ENCODE measurements at regions not wholly inside any gene's neighbourhood (a gene's known extent, or its start where the extent isn't known, plus 50 kb on each side); places are given as distances from the start of the nearest gene placed in this dataset.

DNA sequence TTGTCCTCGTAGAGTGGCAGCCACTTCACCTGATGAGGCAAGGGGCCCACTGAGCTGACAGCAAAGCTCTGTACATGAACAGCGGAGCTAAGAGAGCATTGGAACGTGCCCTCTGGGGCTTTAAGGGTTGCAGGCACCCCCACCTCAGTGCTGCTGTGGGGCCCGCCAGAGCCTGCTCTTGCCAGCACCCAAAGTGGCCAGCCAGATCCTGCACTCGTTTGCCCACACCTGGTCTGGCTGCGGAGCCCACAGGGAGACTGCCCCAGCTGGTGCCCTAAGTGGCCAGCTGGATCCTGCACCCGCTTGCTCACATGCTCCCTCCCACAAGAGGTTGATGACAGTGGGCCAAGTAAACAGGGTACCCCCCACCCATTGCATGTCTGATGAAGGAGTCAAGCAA, 783.4 kb upstream of the MIR17HG start:
- ATAC-seq = no peak
- Histone ChIP-seq H3K4me1 (no peaks in the 10 kb centered on the region), H3K36me3 (no peaks in the 10 kb centered on the region), H3K27ac (no peak overlapping the region), H3K27me3 (no peaks in the 10 kb centered on the region), H3K9me3 (no peaks in the 10 kb centered on the region), H3K4me3 (no peak overlapping the region)
- intact Hi-C loops (cut with DNase I) = no loop called here
- WGBS (ENCODE audit: insufficient coverage, low coverage, low lambda C conversion rate, missing lambda C conversion rate) = 55% methylated on average over 5 of the region's 7 CpGs
- TF ChIP-seq, protein P1, sequence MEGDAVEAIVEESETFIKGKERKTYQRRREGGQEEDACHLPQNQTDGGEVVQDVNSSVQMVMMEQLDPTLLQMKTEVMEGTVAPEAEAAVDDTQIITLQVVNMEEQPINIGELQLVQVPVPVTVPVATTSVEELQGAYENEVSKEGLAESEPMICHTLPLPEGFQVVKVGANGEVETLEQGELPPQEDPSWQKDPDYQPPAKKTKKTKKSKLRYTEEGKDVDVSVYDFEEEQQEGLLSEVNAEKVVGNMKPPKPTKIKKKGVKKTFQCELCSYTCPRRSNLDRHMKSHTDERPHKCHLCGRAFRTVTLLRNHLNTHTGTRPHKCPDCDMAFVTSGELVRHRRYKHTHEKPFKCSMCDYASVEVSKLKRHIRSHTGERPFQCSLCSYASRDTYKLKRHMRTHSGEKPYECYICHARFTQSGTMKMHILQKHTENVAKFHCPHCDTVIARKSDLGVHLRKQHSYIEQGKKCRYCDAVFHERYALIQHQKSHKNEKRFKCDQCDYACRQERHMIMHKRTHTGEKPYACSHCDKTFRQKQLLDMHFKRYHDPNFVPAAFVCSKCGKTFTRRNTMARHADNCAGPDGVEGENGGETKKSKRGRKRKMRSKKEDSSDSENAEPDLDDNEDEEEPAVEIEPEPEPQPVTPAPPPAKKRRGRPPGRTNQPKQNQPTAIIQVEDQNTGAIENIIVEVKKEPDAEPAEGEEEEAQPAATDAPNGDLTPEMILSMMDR (IDR thresholded peaks at IDR 0.05) = no peak
- no peak for TF ChIP-seq POLR2A (IDR thresholded peaks at IDR 0.05)
- DNase-seq = no peak

DNA sequence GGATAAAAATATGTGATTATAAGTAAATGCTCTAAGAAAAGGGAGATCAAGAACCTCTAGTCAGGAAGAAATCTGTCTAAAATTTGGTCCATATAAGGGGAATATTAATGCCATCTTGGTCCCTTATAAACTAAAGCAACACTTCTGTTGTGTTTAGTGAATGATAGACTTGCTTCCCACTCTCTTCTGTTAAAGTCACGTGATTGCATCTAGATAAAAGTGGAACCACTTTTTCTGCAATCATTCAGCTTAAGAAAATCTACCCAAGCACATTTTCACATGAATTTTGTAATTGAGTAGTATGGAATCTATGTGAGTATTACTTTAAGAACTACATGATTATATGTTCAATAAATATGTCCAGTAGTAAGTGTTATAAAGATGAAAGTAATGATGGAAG, 782.9 kb upstream of the MIR17HG start:
- ATAC-seq = no peak
- WGBS (ENCODE audit: insufficient coverage, low coverage, low lambda C conversion rate, missing lambda C conversion rate) = 35% methylated on average over 1 of the region's 1 CpG
- Histone ChIP-seq H3K9me3 (no peaks in the 10 kb centered on the region), H3K27me3 (no peaks in the 10 kb centered on the region), H3K4me3 (no peak overlapping the region), H3K27ac (no peak overlapping the region), H3K36me3 (no peaks in the 10 kb centered on the region), H3K4me1 (no peaks in the 10 kb centered on the region)
- DNase-seq = no peak
- no peak for TF ChIP-seq POLR2A (IDR thresholded peaks at IDR 0.05)
- TF ChIP-seq, protein P1 (IDR thresholded peaks at IDR 0.05) = no peak
- intact Hi-C loops (cut with DNase I) = no loop called here

DNA sequence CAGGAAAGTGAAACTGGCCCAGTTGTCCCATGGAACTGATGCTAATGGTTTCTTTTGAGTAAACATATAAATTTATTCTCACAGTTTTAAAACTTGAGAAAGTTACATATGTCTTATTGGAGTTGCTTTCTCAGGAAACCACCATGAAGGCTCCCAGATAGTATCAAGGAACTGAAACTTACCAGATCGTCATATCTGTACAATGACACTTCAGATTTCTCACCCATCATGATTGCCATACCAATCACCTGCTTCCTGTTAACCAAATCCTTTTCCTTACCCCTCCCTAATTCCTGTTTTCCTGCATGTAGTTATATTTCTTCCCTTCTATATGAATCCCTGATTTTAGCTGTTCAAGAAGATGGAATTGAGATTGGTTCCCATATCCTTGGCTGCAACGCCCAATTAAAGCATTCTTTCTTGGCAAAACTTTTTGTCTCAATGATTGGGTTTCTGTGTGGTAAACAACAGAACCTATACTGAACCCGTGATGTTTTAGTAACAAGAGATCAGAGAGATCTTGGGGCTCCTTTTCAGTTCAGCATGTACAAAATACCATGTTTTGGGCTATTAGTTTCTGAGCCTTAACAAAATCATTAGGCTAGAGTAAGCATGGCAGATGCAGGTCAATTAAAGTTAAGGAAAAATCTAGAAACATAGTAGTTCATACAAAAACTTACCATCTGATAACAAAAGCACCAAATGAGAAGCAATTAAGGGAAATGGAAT, 781.3 kb upstream of the MIR17HG start:
- intact Hi-C loops (cut with DNase I) = no loop called here
- DNase-seq (no peak), ATAC-seq (no peak)
- WGBS (ENCODE audit: insufficient coverage, low coverage, low lambda C conversion rate, missing lambda C conversion rate) = 48% methylated on average over 3 of the region's 3 CpGs
- Histone ChIP-seq H3K9me3 (no peaks in the 10 kb centered on the region), H3K4me3 (no peak overlapping the region), H3K27ac (no peak overlapping the region), H3K4me1 (no peaks in the 10 kb centered on the region), H3K36me3 (no peaks in the 10 kb centered on the region), H3K27me3 (no peaks in the 10 kb centered on the region)
- TF ChIP-seq POLR2A (IDR thresholded peaks at IDR 0.05) = no peak
- TF ChIP-seq, protein P1 (IDR thresholded peaks at IDR 0.05) = no peak

DNA sequence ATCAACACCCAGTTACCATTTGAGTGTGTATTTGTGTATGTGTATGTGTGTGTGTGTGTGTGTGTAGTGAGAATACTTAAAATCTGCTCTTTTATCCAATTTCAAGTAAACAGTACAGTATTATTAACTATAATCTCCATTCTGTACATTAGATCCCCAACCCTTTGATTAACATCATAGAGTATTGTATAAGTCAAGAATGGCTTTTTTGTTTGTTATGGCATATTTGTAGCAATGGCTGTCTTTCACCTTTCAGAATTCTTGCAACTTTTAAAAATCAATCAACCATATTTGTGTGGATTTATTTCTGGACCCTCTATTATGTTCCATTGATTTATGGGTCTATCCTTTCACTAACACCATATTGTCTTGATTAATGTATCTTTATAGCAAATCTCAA, 779.3 kb upstream of the MIR17HG start:
- H3K27ac ChIP-seq = no peak overlapping the region
- TF ChIP-seq, protein P1 (IDR thresholded peaks at IDR 0.05) = no peak
- TF ChIP-seq POLR2A (IDR thresholded peaks at IDR 0.05) = no peak
- DNase-seq = no peak
- no peaks in the 10 kb centered on the region for H3K27me3 ChIP-seq
- no peaks in the 10 kb centered on the region for H3K4me1 ChIP-seq
- H3K9me3 ChIP-seq = no peaks in the 10 kb centered on the region
- no peaks in the 10 kb centered on the region for H3K36me3 ChIP-seq
- no peak overlapping the region for H3K4me3 ChIP-seq
- ATAC-seq = no peak
- intact Hi-C loops (cut with DNase I) = no loop called here

DNA sequence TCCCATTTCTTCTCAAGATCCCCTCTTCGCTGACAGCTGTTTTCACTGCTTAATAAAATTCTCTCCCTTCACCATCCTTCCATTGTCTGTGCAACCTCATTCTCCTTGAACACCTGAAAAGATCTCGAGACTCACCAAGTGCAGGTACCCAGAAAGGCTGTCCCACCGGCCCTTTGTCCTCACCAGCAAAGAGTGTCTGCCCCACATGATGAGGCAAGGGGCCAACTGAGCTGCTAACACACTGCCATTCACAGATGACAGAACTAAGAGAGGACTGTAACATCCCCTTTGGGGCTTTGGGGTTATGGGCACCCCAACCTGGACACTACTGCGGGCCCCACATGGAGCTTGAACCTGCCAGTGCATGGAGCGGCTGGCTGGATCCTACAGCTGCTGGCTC, 771.4 kb upstream of the MIR17HG start:
- 72% methylated on average over 4 of the region's 5 CpGs for WGBS (ENCODE audit: insufficient coverage, low coverage, low lambda C conversion rate, missing lambda C conversion rate)

More for the DNA sequence above, 771.4 kb upstream of the MIR17HG start:
- TF ChIP-seq, protein P1 (IDR thresholded peaks at IDR 0.05) = no peak
- TF ChIP-seq POLR2A (IDR thresholded peaks at IDR 0.05) = no peak
- Histone ChIP-seq H3K36me3 (no peaks in the 10 kb centered on the region), H3K4me3 (no peak overlapping the region), H3K27me3 (no peaks in the 10 kb centered on the region), H3K4me1 (no peaks in the 10 kb centered on the region), H3K9me3 (no peaks in the 10 kb centered on the region), H3K27ac (no peak overlapping the region)
- DNase-seq (no peak), ATAC-seq (no peak)
- intact Hi-C loops (cut with DNase I) = no loop called here
